Rectal smooth muscle tissue (tissue), 1 donor: ENCODE measurements at regions not wholly inside any gene's neighbourhood (a gene's known extent, or its start where the extent isn't known, plus 50 kb on each side); places are given as distances from the start of the nearest gene placed in this dataset.

Experiments used
- H3K27ac ChIP-seq: one replicate; pipeline ENCODE4 v1.7.0; 2013; ENCODE audit warnings: low read depth, low read length, inconsistent platforms
- H3K27me3 ChIP-seq: one replicate; pipeline ENCODE4 v1.7.0; 2013; ENCODE audit warnings: low read length; ENCODE audit not compliant: control insufficient read depth, insufficient read depth
- H3K36me3 ChIP-seq: one replicate; pipeline ENCODE4 v1.7.0; 2013; ENCODE audit warnings: low read length; ENCODE audit not compliant: control insufficient read depth, insufficient read depth
- H3K4me1 ChIP-seq: one replicate; pipeline ENCODE4 v1.7.0; 2013; ENCODE audit warnings: low read length; ENCODE audit not compliant: control insufficient read depth, insufficient read depth
- H3K4me3 ChIP-seq: one replicate; pipeline ENCODE4 v1.7.0; 2013; ENCODE audit warnings: low read length
- H3K9ac ChIP-seq: one replicate; pipeline ENCODE4 v1.7.0; 2013; ENCODE audit warnings: low read length

GRCh38 chr20:63061051-63061770, 54.4 kb upstream of the BHLHE23 start:
- peaks cover 9% of the 10 kb centered on the region for H3K27me3 ChIP-seq
- no peak overlapping the region for H3K27ac ChIP-seq

GRCh38 chr20:63060057-63060991, 53.6 kb upstream of the BHLHE23 start:
- H3K4me1 ChIP-seq = no peaks in the 10 kb centered on the region
- H3K9ac ChIP-seq = no peak overlapping the region
- H3K4me3 ChIP-seq = no peak overlapping the region
- no peaks in the 10 kb centered on the region for H3K36me3 ChIP-seq
- H3K27me3 ChIP-seq = peaks cover 9% of the 10 kb centered on the region
- no peak overlapping the region for H3K27ac ChIP-seq

More at GRCh38 chr20:63061051-63061770, 54.4 kb upstream of the BHLHE23 start:
- Histone ChIP-seq H3K4me3 (no peak overlapping the region), H3K4me1 (no peaks in the 10 kb centered on the region), H3K36me3 (no peaks in the 10 kb centered on the region), H3K9ac (no peak overlapping the region)

GRCh38 chr20:63059684-63060056, 52.9 kb upstream of the BHLHE23 start:
- Histone ChIP-seq H3K4me3 (no peak overlapping the region), H3K27ac (no peak overlapping the region), H3K27me3 (peaks cover 5% of the 10 kb centered on the region), H3K4me1 (no peaks in the 10 kb centered on the region), H3K36me3 (no peaks in the 10 kb centered on the region), H3K9ac (no peak overlapping the region)

- Histone ChIP-seq H3K27ac (no peak overlapping the region), H3K4me1 (no peaks in the 10 kb centered on the region), H3K27me3 (peaks cover 5% of the 10 kb centered on the region), H3K4me3 (no peak overlapping the region), H3K9ac (no peak overlapping the region), H3K36me3 (no peaks in the 10 kb centered on the region)
Measured at GRCh38 chr20:63058696-63059335, 52.1 kb upstream of the BHLHE23 start.

- Histone ChIP-seq H3K27me3 (peaks cover 5% of the 10 kb centered on the region), H3K4me1 (no peaks in the 10 kb centered on the region), H3K4me3 (no peak overlapping the region), H3K36me3 (no peaks in the 10 kb centered on the region), H3K27ac (no peak overlapping the region), H3K9ac (no peak overlapping the region)
Measured at GRCh38 chr20:63057171-63058117, 50.7 kb upstream of the BHLHE23 start.

GRCh38 chr20:63056236-63057170, 49.7 kb upstream of the BHLHE23 start:
- Histone ChIP-seq H3K36me3 (no peaks in the 10 kb centered on the region), H3K4me3 (no peak overlapping the region), H3K27ac (no peak overlapping the region), H3K27me3 (peaks cover 5% of the 10 kb centered on the region), H3K4me1 (no peaks in the 10 kb centered on the region), H3K9ac (no peak overlapping the region)
